Stomach (tissue), 8 donors: ENCODE measurements at regions not wholly inside any gene's neighbourhood (a gene's known extent, or its start where the extent isn't known, plus 50 kb on each side); places are given as distances from the start of the nearest gene placed in this dataset.

Source experiments
- DNase-seq, 2 donors: peaks; one replicate each; pipeline versions ENCODE4 v3.0.0 to v3.0.0-alpha.2; 2013 to 2019
- H3K27ac ChIP-seq, 5 donors: fragments of 200-600 bp in 4 of 5; sonication (generic) in 4 of 5; one replicate each; pipeline ENCODE4 v1.5.1; 2013 to 2019; ENCODE audit warnings: mild to moderate bottlenecking in 1 of 5, moderate library complexity in 1 of 5
- H3K27me3 ChIP-seq, 3 donors: fragments of 200-600 bp; sonication (generic); one replicate each; pipeline ENCODE4 v1.5.1; 2017 to 2019; ENCODE audit warnings: mixed run types in 1 of 3
- H3K36me3 ChIP-seq, 4 donors: fragments of 200-600 bp; sonication (generic); 1 replicate in 3 of 4; 2 replicates in 1 of 4; pipeline ENCODE4 v1.5.1; 2016 to 2019
- H3K4me1 ChIP-seq, 4 donors: fragments of 200-600 bp; sonication (generic); one replicate each; pipeline ENCODE4 v1.5.1; 2016 to 2019
- H3K4me3 ChIP-seq, 4 donors: fragments of 200-600 bp; sonication (generic) in 3 of 4; one replicate each; pipeline ENCODE4 v1.5.1; 2016 to 2019; ENCODE audit warnings: mild to moderate bottlenecking in 1 of 4
- H3K9me3 ChIP-seq, 4 donors: fragments of 200-600 bp; sonication (generic); one replicate each; pipeline ENCODE4 v1.5.1; 2016 to 2019
- CTCF ChIP-seq, 7 experiments: fragments of 450-650 bp in 4 of 7; fragments of 200-600 bp in 3 of 7; sonication (generic) in 3 of 7; IDR thresholded peaks; one replicate each; pipeline ENCODE4 v1.5.1; 2016 to 2019; ENCODE audit warnings: antibody characterized with exemption in 7 of 7, control low read depth in 2 of 7, mild to moderate bottlenecking in 1 of 7
- EP300 ChIP-seq: sonication (generic); formaldehyde crosslinking; IDR thresholded peaks from one replicate; pipeline ENCODE4 v1.6.1; 2017; ENCODE audit warnings: antibody characterized with exemption
- POLR2A ChIP-seq, 4 donors: fragments of 450-650 bp; IDR thresholded peaks; one replicate each; pipeline ENCODE4 v1.6.1; 2016; ENCODE audit warnings: antibody characterized with exemption in 4 of 4, control low read depth in 2 of 4, mild to moderate bottlenecking in 1 of 4, moderate library complexity in 1 of 4
- POLR2AphosphoS5 ChIP-seq, 3 donors: sonication (generic); formaldehyde crosslinking; IDR thresholded peaks; one replicate each; pipeline ENCODE4 v1.6.1; 2016; ENCODE audit warnings: antibody characterized with exemption in 3 of 3
- WGBS, 5 donors: extraction: QIAGEN DNeasy Blood & Tissue Kit in 3 of 5; methylation state at CpG; one replicate each; pipeline versions ENCODE4 v1.1.5 to v1.1.7; 2013 to 2018; 5-methylcytosine and 5-hydroxymethylcytosine counted together
- intact Hi-C: fragments of 100-400 bp; cut with DNase I; formaldehyde crosslinking; loops from one replicate; pipeline ENCODE4 v1.15.1; 2023; ENCODE audit warnings: low total_unique reads
- donor health status: healthy with polysubstance abuse.
- donor health status: Bipolar disorder and iron deficiency.
- donor health status: healthy.

DNA sequence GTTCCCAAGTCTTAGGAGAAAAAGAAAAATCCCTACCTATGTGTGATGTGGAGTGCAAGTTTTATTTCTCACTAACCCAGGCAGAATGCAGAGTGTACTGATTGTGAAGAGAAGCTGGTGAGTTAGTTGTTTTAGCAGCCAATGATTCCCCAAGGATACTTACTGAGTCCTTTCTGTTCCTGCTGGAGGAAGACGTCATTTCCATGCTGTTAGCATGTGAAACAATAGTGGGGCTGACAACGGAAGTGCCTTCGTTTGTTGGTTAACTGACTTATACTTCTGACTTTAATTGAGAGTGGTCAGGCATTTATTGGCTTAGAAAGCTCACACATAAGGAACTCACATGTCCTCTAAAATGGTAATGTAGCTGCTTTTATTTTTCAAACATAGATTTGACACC, 180.6 kb downstream of the MC4R start:
- no peak overlapping the region for H3K4me3 ChIP-seq
- DNase-seq = no peak
- H3K9me3 ChIP-seq = no peaks in the 10 kb centered on the region
- no peak for TF ChIP-seq EP300
- TF ChIP-seq POLR2A (IDR thresholded peaks at IDR 0.05) = no peak
- TF ChIP-seq POLR2AphosphoS5 (IDR thresholded peaks at IDR 0.05) = no peak
- no peak for TF ChIP-seq CTCF (IDR thresholded peaks at IDR 0.05)
- intact Hi-C loops = no loop called here
- no peak overlapping the region for H3K27ac ChIP-seq
- H3K27me3 ChIP-seq = no peaks in the 10 kb centered on the region
- H3K4me1 ChIP-seq = peaks cover 0 to 7% (median 3%) of the 10 kb centered on the region in 4 donors
- H3K36me3 ChIP-seq = no peaks in the 10 kb centered on the region
- WGBS, 5 donors = 69 to 79% (median 73%) methylated on average over 3 of the region's 3 CpGs

- TF ChIP-seq EP300 (no peak), POLR2A (IDR thresholded peaks at IDR 0.05) (no peak), POLR2AphosphoS5 (IDR thresholded peaks at IDR 0.05) (no peak), CTCF (IDR thresholded peaks at IDR 0.05) (no peak)
- Histone ChIP-seq H3K4me3 (no peak overlapping the region), H3K9me3 (no peaks in the 10 kb centered on the region), H3K4me1 (peaks cover 0 to 14% (median 4%) of the 10 kb centered on the region in 4 donors), H3K36me3 (no peaks in the 10 kb centered on the region), H3K27me3 (no peaks in the 10 kb centered on the region), H3K27ac (no peak overlapping the region)
- intact Hi-C loops = no loop called here
- 70 to 81% (median 74%) methylated on average over 2 of the region's 2 CpGs for WGBS, 5 donors
- peak in 1 of 2 donors; percentile 25 for DNase-seq
Measured at GRCh38 chr18:60189856-60190255, 182.7 kb downstream of the MC4R start.

DNA sequence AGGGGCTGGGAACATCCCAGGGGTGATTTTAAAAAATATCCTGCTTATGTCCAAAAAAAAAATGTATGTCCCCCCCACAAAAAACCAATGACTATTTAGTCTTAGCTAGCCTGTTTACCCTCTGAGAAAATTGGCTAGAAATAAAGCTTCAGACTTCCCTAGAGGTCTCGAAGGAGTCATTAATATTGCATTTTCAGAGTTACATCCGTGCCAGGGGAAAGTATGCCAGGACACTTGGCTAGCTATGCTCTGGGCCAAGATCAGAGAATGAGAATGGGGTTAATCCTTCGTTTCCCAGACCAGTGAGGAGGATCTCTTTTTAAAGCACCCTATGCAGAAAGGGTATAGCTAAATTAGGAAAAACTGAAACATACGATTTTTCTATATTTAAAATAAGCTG, 183.6 kb downstream of the MC4R start:
- H3K27ac ChIP-seq = no peak overlapping the region
- H3K27me3 ChIP-seq = no peaks in the 10 kb centered on the region
- intact Hi-C loops = no loop called here
- DNase-seq = no peak
- TF ChIP-seq POLR2A (IDR thresholded peaks at IDR 0.05) = no peak
- no peak for TF ChIP-seq CTCF (IDR thresholded peaks at IDR 0.05)
- TF ChIP-seq EP300 = no peak
- no peak for TF ChIP-seq POLR2AphosphoS5 (IDR thresholded peaks at IDR 0.05)
- H3K36me3 ChIP-seq = no peaks in the 10 kb centered on the region
- 33 to 68% (median 63%) methylated on average over 4 of the region's 4 CpGs for WGBS, 5 donors
- peaks cover 0 to 14% (median 4%) of the 10 kb centered on the region in 4 donors for H3K4me1 ChIP-seq
- H3K4me3 ChIP-seq = no peak overlapping the region
- no peaks in the 10 kb centered on the region for H3K9me3 ChIP-seq

DNA sequence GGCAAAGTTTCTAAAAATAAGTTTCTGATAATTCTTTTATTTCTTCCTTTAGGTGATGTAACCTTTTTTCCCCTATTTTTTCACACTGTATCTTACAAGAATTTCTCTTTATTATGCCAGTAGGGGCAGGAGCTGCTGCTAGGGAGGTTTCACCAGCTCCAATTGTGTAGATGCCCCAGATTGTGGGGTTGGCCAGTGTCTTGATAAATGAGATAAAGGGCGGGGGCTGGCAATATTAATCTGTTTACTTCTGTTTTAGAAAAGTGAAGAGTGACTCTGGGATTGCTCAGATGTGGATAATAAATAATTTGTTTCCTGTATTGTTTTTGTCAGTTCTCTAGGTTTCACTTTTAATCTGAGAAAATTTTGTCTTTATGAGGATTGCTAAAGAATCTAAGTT, 190.4 kb downstream of the MC4R start:
- DNase-seq = no peak
- Histone ChIP-seq H3K27me3 (no peaks in the 10 kb centered on the region), H3K27ac (no peak overlapping the region), H3K9me3 (peaks cover 0 to 6% (median 0%) of the 10 kb centered on the region in 4 donors), H3K4me1 (peaks cover 0 to 9% (median 0%) of the 10 kb centered on the region in 4 donors), H3K36me3 (no peaks in the 10 kb centered on the region), H3K4me3 (no peak overlapping the region)
- WGBS, 5 donors = 16 to 52% (median 27%) methylated on average over 1 of the region's 1 CpG
- intact Hi-C loops = no loop called here
- no peak for TF ChIP-seq CTCF (IDR thresholded peaks at IDR 0.05)
- TF ChIP-seq POLR2A (IDR thresholded peaks at IDR 0.05) = no peak
- no peak for TF ChIP-seq EP300
- TF ChIP-seq POLR2AphosphoS5 (IDR thresholded peaks at IDR 0.05) = no peak
